ENCODE measurements at regions not wholly inside any gene's neighbourhood (a gene's known extent, or its start where the extent isn't known, plus 50 kb on each side); places are given as distances from the start of the nearest gene placed in this dataset.

GRCh38 chr7:85376589-85376988, 189.7 kb upstream of the SEMA3D start:
- TF ChIP-seq, protein P1, sequence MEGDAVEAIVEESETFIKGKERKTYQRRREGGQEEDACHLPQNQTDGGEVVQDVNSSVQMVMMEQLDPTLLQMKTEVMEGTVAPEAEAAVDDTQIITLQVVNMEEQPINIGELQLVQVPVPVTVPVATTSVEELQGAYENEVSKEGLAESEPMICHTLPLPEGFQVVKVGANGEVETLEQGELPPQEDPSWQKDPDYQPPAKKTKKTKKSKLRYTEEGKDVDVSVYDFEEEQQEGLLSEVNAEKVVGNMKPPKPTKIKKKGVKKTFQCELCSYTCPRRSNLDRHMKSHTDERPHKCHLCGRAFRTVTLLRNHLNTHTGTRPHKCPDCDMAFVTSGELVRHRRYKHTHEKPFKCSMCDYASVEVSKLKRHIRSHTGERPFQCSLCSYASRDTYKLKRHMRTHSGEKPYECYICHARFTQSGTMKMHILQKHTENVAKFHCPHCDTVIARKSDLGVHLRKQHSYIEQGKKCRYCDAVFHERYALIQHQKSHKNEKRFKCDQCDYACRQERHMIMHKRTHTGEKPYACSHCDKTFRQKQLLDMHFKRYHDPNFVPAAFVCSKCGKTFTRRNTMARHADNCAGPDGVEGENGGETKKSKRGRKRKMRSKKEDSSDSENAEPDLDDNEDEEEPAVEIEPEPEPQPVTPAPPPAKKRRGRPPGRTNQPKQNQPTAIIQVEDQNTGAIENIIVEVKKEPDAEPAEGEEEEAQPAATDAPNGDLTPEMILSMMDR (IDR thresholded peaks at IDR 0.05), result no peak
- no peak for TF ChIP-seq POLR2A (IDR thresholded peaks at IDR 0.05)

Data from esophagus squamous epithelium (tissue), 4 donors.